Activated naive CD4-positive, alpha-beta T cell treated with anti-CD3 and anti-CD28 coated beads, Interleukin-2, amount 10 ng/mL, durations not matched to agents 7 days and 5 days (primary cell): ENCODE measurements at regions not wholly inside any gene's neighbourhood (a gene's known extent, or its start where the extent isn't known, plus 50 kb on each side); places are given as distances from the start of the nearest gene placed in this dataset.

Experiments
- CTCF ChIA-PET: fragments of 350-600 bp; sonication (Branson Sonifier 250); formaldehyde crosslinking; loops from one replicate; lab custom pipeline; 2021; ENCODE audit warnings: antibody characterized with exemption; lab: Charles Lee
- DNase-seq: peaks from one replicate; pipeline ENCODE4 v3.0.0-alpha.2; 2020
- H3K27ac Mint-ChIP-seq: one replicate; pipeline ENCODE4 v1.8.0; 2021; ENCODE audit warnings: mild to moderate bottlenecking, moderate library complexity, mixed read lengths
- H3K27me3 Mint-ChIP-seq: one replicate; pipeline ENCODE4 v1.8.0; 2021; ENCODE audit warnings: mild to moderate bottlenecking, mixed read lengths
- H3K36me3 Mint-ChIP-seq: one replicate; pipeline ENCODE4 v1.8.0; 2021; ENCODE audit warnings: mixed read lengths
- H3K4me1 Mint-ChIP-seq: one replicate; pipeline ENCODE4 v1.8.0; 2021; ENCODE audit warnings: mixed read lengths
- H3K4me3 Mint-ChIP-seq: one replicate; pipeline ENCODE4 v1.8.0; 2021; ENCODE audit warnings: mild to moderate bottlenecking, moderate library complexity, mixed read lengths
- H3K9me3 Mint-ChIP-seq: one replicate; pipeline ENCODE4 v1.8.0; 2021; ENCODE audit warnings: mixed read lengths

DNA sequence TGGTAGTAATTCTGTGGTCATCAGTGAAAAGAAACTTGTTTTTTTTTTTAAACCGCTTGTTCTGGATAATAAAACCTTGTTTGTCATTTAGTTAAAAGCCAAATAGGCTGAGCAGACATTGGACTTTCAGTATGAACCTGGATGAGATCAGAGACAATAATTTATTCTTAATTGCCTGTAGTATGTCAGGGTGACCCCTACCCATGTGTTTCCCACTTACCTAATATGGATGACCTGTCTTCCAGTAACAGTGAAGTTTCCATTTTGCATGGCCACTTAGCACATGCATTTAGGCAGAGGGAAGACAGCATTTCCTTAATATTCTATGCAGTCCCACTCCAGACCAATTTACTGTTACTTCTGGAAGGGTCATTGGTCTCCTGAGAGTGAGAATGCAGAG lies 87.6 kb upstream of the CFAP20DC start:
- H3K9me3 Mint-ChIP-seq = no peaks in the 10 kb centered on the region
- no peaks in the 10 kb centered on the region for H3K4me1 Mint-ChIP-seq
- no peak overlapping the region for H3K4me3 Mint-ChIP-seq
- no peaks in the 10 kb centered on the region for H3K36me3 Mint-ChIP-seq
- H3K27ac Mint-ChIP-seq = no peak overlapping the region
- H3K27me3 Mint-ChIP-seq = no peaks in the 10 kb centered on the region
- CTCF ChIA-PET = no interaction called here
- DNase-seq = no peak

DNA sequence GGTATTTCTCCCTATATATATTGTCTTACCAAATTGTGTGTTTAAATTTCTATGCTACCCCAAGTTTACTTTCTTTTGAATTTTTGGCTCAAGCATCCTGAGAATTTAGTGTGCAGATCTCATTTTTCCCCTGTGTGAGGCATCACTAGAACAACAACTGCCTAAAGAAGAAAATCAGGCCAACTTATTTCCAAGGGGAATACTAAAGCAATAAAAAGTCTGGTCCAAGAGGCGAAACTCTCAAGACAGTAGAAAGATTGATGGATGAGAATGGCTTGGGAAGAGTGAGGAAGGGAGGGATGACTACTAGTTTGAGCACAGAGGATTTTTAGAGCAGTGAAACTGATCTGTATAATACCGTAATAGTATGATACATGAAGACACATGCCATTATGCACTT lies 86.3 kb upstream of the CFAP20DC start:
- H3K27me3 Mint-ChIP-seq = no peaks in the 10 kb centered on the region
- CTCF ChIA-PET = interaction anchor here (1.0 kb wide), 1 partner anchor 12 kb away, joined by 3 read pairs; no protein-coding TSS in a partner anchor
- no peak for DNase-seq

GRCh38 chr3:59135096-59135495 lies 85.3 kb upstream of the CFAP20DC start:
- Mint-ChIP-seq H3K4me3 (no peak overlapping the region), H3K4me1 (no peaks in the 10 kb centered on the region), H3K27ac (no peak overlapping the region), H3K9me3 (no peaks in the 10 kb centered on the region), H3K36me3 (no peaks in the 10 kb centered on the region), H3K27me3 (no peaks in the 10 kb centered on the region)
- no peak for DNase-seq
- CTCF ChIA-PET = interaction anchor here (1.0 kb wide), 1 partner anchor 13 kb away, joined by 3 read pairs; no protein-coding TSS in a partner anchor

More for the DNA sequence above, 86.3 kb upstream of the CFAP20DC start:
- H3K9me3 Mint-ChIP-seq = no peaks in the 10 kb centered on the region
- H3K4me3 Mint-ChIP-seq = no peak overlapping the region
- no peaks in the 10 kb centered on the region for H3K36me3 Mint-ChIP-seq
- no peaks in the 10 kb centered on the region for H3K4me1 Mint-ChIP-seq
- H3K27ac Mint-ChIP-seq = no peak overlapping the region

- Mint-ChIP-seq H3K27ac (no peak overlapping the region), H3K4me3 (no peak overlapping the region), H3K36me3 (no peaks in the 10 kb centered on the region), H3K9me3 (no peaks in the 10 kb centered on the region), H3K4me1 (no peaks in the 10 kb centered on the region), H3K27me3 (no peaks in the 10 kb centered on the region)
- CTCF ChIA-PET = no interaction called here
- DNase-seq = no peak
Measured at GRCh38 chr3:59133311-59133710, 83.5 kb upstream of the CFAP20DC start.

DNA sequence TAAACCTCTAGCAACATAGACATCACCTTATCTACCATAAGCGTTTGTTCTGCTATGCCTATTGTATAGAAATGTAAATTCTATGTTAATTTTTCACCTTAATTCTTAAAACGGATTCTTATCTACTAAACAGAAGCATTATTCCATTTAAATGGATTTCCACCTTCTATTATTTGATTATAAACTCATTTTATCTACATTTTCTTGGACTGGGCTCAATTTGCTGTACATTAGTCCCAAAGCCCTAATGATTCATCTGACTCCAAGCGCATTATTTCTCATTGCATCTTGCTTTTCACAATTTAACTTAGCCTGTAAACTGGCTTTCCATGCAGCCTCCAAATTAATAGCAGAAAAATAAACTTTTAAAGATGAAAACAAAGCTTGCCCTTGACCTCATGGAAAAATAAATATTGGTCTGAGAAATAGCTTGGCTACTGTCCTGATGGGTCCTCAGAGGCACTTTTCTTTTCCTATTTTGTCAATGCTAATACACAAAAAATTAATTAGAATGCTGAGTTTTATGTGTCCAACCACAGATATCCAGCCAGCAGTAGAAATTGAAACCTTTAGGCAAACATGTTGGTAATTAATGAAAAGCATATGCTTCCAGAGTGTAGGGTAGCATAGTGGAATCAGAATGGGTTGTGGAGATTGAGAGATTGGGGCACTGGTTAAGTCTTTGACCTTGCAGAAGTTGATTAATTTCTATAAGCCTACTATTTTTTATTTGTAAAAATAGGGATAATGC lies 81.4 kb upstream of the CFAP20DC start:
- Mint-ChIP-seq H3K4me3 (no peak overlapping the region), H3K4me1 (no peaks in the 10 kb centered on the region), H3K27ac (no peak overlapping the region), H3K27me3 (peaks cover 4% of the 10 kb centered on the region), H3K36me3 (no peaks in the 10 kb centered on the region), H3K9me3 (no peaks in the 10 kb centered on the region)
- DNase-seq = no peak
- CTCF ChIA-PET = no interaction called here

- CTCF ChIA-PET = no interaction called here
Measured at GRCh38 chr3:59128685-59129084, 78.9 kb upstream of the CFAP20DC start.

GRCh38 chr3:59127071-59127470 lies 77.2 kb upstream of the CFAP20DC start:
- CTCF ChIA-PET = no interaction called here
- Mint-ChIP-seq H3K4me3 (no peak overlapping the region), H3K27ac (no peak overlapping the region), H3K27me3 (peaks cover 4% of the 10 kb centered on the region), H3K36me3 (no peaks in the 10 kb centered on the region), H3K9me3 (no peaks in the 10 kb centered on the region), H3K4me1 (no peaks in the 10 kb centered on the region)
- no peak for DNase-seq

More at GRCh38 chr3:59128685-59129084, 78.9 kb upstream of the CFAP20DC start:
- Mint-ChIP-seq H3K4me3 (no peak overlapping the region), H3K27me3 (peaks cover 4% of the 10 kb centered on the region), H3K9me3 (no peaks in the 10 kb centered on the region), H3K27ac (no peak overlapping the region), H3K36me3 (no peaks in the 10 kb centered on the region), H3K4me1 (no peaks in the 10 kb centered on the region)
- DNase-seq = no peak

DNA sequence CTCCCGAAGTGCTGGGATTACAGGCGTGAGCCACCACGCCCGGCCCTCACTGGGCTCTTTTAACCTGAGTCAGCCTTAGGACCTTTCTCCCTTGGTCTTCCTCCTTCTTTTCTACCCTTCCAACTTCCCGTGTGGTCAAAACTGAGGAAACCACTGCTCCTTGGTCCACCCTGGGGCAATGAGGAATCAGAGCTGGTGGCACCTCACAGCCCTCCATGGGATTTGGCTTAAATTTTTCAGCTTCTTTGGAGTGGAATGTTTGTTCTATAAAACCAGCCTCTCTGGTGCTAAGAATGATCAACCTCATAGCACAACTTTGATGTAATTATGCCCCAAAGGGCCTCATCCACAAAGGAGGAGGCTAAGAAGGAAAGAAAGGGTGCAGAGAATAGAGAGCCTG lies 76.6 kb upstream of the CFAP20DC start:
- Mint-ChIP-seq H3K27me3 (peaks cover 4% of the 10 kb centered on the region), H3K4me3 (no peak overlapping the region), H3K9me3 (no peaks in the 10 kb centered on the region), H3K36me3 (no peaks in the 10 kb centered on the region), H3K27ac (no peak overlapping the region), H3K4me1 (no peaks in the 10 kb centered on the region)
- DNase-seq = no peak
- CTCF ChIA-PET = no interaction called here

DNA sequence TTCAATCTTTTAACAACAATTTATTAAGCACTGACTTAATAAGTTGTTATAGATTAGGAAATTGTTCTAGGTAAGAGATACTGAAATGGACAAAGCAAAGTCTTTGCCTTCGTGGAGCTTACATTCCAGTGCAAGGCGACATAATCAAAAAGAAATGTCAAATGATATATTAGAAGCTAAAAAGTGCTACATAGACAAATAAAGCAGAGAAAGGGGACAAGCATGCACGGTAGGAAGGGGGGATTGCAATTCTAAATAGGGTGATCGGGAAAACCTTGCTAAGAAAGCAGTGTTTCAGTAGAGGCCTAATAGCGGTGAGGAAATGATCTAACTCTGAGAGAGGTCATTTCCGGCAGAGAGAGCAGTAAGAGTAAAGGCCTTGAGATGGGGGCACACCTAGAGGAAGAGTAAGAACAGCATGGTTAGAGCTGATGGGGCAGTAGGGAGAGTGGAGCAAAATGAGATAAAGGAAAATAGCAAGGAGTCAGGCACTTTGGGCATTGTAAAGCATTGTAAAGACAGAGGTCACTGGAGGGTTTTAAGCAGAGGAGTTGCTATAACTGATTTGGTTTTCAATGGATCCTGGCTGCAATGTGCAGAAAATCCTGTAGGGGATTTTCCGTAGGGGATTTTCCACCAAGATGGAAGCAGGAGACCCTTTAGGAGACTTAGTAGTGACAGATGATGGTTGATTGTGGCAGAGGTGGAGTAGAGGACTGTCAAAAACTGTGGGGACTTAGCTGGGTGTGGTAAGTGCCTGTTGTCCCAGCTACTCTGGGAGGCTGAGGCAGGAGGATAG lies 71.7 kb upstream of the CFAP20DC start:
- Mint-ChIP-seq H3K4me3 (no peak overlapping the region), H3K36me3 (no peaks in the 10 kb centered on the region), H3K27me3 (peaks cover 3% of the 10 kb centered on the region), H3K4me1 (no peaks in the 10 kb centered on the region), H3K9me3 (no peaks in the 10 kb centered on the region), H3K27ac (no peak overlapping the region)
- no peak for DNase-seq
- CTCF ChIA-PET = no interaction called here

GRCh38 chr3:59118928-59119327 lies 69.1 kb upstream of the CFAP20DC start:
- CTCF ChIA-PET = no interaction called here
- Mint-ChIP-seq H3K4me3 (no peak overlapping the region), H3K4me1 (no peaks in the 10 kb centered on the region), H3K27ac (no peak overlapping the region), H3K27me3 (no peaks in the 10 kb centered on the region), H3K36me3 (no peaks in the 10 kb centered on the region), H3K9me3 (no peaks in the 10 kb centered on the region)
- DNase-seq = no peak

GRCh38 chr3:59117396-59117795 lies 67.6 kb upstream of the CFAP20DC start:
- H3K4me3 Mint-ChIP-seq = no peak overlapping the region
- H3K27me3 Mint-ChIP-seq = no peaks in the 10 kb centered on the region
- H3K27ac Mint-ChIP-seq = no peak overlapping the region
- H3K4me1 Mint-ChIP-seq = no peaks in the 10 kb centered on the region
- no peak for DNase-seq
- no peaks in the 10 kb centered on the region for H3K9me3 Mint-ChIP-seq
- CTCF ChIA-PET = no interaction called here
- no peaks in the 10 kb centered on the region for H3K36me3 Mint-ChIP-seq

DNA sequence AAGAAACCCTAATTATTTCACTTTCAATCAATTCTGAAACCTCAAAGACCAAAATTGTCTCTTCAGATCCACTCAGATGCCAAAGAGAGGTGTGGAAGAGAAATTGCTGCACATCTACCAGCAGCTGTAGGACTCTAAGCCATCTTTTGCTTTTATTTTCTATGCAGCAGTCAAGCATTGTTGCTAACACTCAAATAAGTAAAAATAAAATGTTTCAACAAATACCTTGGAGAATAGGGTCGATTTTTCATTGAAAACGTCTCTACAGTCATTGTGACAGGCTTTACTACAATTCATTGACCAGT lies 66.4 kb upstream of the CFAP20DC start:
- Mint-ChIP-seq H3K4me1 (no peaks in the 10 kb centered on the region), H3K4me3 (no peak overlapping the region)
- CTCF ChIA-PET = no interaction called here

GRCh38 chr3:59115364-59116232 lies 65.8 kb upstream of the CFAP20DC start:
- Mint-ChIP-seq H3K27me3 (no peaks in the 10 kb centered on the region), H3K4me3 (no peak overlapping the region), H3K9me3 (no peaks in the 10 kb centered on the region), H3K27ac (no peak overlapping the region), H3K4me1 (no peaks in the 10 kb centered on the region), H3K36me3 (no peaks in the 10 kb centered on the region)
- CTCF ChIA-PET = no interaction called here
- no peak for DNase-seq

More for the DNA sequence above, 66.4 kb upstream of the CFAP20DC start:
- Mint-ChIP-seq H3K9me3 (no peaks in the 10 kb centered on the region), H3K27ac (no peak overlapping the region), H3K27me3 (no peaks in the 10 kb centered on the region), H3K36me3 (no peaks in the 10 kb centered on the region)
- DNase-seq = no peak
